ENCODE measurements at regions not wholly inside any gene's neighbourhood (a gene's known extent, or its start where the extent isn't known, plus 50 kb on each side); places are given as distances from the start of the nearest gene placed in this dataset.

- DNase-seq = no peak
Observed at GRCh38 chr2:237150186-237150585, 64.5 kb downstream of the COPS8 start.

- DNase-seq = no peak
Observed at GRCh38 chr2:237150831-237151375, 65.2 kb downstream of the COPS8 start.

- no peak for DNase-seq
Observed at GRCh38 chr2:237152361-237152760, 66.7 kb downstream of the COPS8 start.

- DNase-seq = no peak
Observed at GRCh38 chr2:237153181-237153580, 67.5 kb downstream of the COPS8 start.

GRCh38 chr2:237154082-237154638, 68.5 kb downstream of the COPS8 start:
- peak; percentile 73 for DNase-seq

- DNase-seq = no peak
Observed at GRCh38 chr2:237154884-237155851, 69.5 kb downstream of the COPS8 start.

- DNase-seq = peak; percentile 91
Observed at GRCh38 chr2:237156031-237156856, 70.6 kb downstream of the COPS8 start.

- DNase-seq = peak; percentile 94
Observed at GRCh38 chr2:237156857-237157779, 71.4 kb downstream of the COPS8 start.

- no peak for DNase-seq
Observed at GRCh38 chr2:237157780-237158102, 72.1 kb downstream of the COPS8 start.

- DNase-seq = no peak
Observed at GRCh38 chr2:237158194-237158593, 72.5 kb downstream of the COPS8 start.

- no peak for DNase-seq
Observed at GRCh38 chr2:237159006-237159911, 73.6 kb downstream of the COPS8 start.

- no peak for DNase-seq
Observed at GRCh38 chr2:237160271-237160919, 74.7 kb downstream of the COPS8 start.

- DNase-seq = no peak
Observed at GRCh38 chr2:237161189-237161588, 75.5 kb downstream of the COPS8 start.

GRCh38 chr2:237162959-237163358, 77.3 kb downstream of the COPS8 start:
- no peak for DNase-seq

GRCh38 chr2:237164474-237165042, 78.9 kb downstream of the COPS8 start:
- DNase-seq = no peak

GRCh38 chr2:237165405-237166276, 80.0 kb downstream of the COPS8 start:
- DNase-seq = peak; percentile 48

GRCh38 chr2:237167038-237167437, 81.3 kb downstream of the COPS8 start:
- DNase-seq = no peak

GRCh38 chr2:237167934-237168333, 82.2 kb downstream of the COPS8 start:
- no peak for DNase-seq

GRCh38 chr2:237170020-237170419, 84.3 kb downstream of the COPS8 start:
- DNase-seq = peak; percentile 89

Measured in fibroblast of upper back skin (primary cell).